GM21381 (cell line): ENCODE measurements at regions not wholly inside any gene's neighbourhood (a gene's known extent, or its start where the extent isn't known, plus 50 kb on each side); places are given as distances from the start of the nearest gene placed in this dataset.

Experiments
- ATAC-seq: cut with Tn5 transposase; IDR thresholded peaks from one replicate; pipeline ENCODE4 v1.9.1; 2021; ENCODE audit warnings: mild to moderate bottlenecking, moderate library complexity; ENCODE audit not compliant: unreplicated experiment

- ATAC-seq = no peak
Measured at GRCh38 chr13:34001389-34001788, 183.4 kb downstream of the RFC3 start.

- no peak for ATAC-seq
Measured at GRCh38 chr13:34002141-34002540, 184.2 kb downstream of the RFC3 start.

GRCh38 chr13:34002924-34003323 lies 185.0 kb downstream of the RFC3 start:
- no peak for ATAC-seq

GRCh38 chr13:34003656-34004055 lies 185.7 kb downstream of the RFC3 start:
- no peak for ATAC-seq

- no peak for ATAC-seq
Measured at GRCh38 chr13:34004676-34005075, 186.7 kb downstream of the RFC3 start.

- ATAC-seq = no peak
Measured at GRCh38 chr13:34006011-34006410, 188.1 kb downstream of the RFC3 start.

GRCh38 chr13:34011552-34012085 lies 193.7 kb downstream of the RFC3 start:
- no peak for ATAC-seq

- ATAC-seq = no peak
Measured at GRCh38 chr13:34012382-34012781, 194.4 kb downstream of the RFC3 start.

GRCh38 chr13:34013061-34013460 lies 195.1 kb downstream of the RFC3 start:
- ATAC-seq = no peak

GRCh38 chr13:34017231-34017630 lies 199.3 kb downstream of the RFC3 start:
- no peak for ATAC-seq

GRCh38 chr13:34019870-34020269 lies 201.9 kb downstream of the RFC3 start:
- no peak for ATAC-seq

GRCh38 chr13:34020388-34020787 lies 202.4 kb downstream of the RFC3 start:
- ATAC-seq = no peak

- no peak for ATAC-seq
Measured at GRCh38 chr13:34021619-34022018, 203.7 kb downstream of the RFC3 start.

- no peak for ATAC-seq
Measured at GRCh38 chr13:34025746-34026145, 207.8 kb downstream of the RFC3 start.

- no peak for ATAC-seq
Measured at GRCh38 chr13:34026308-34026707, 208.4 kb downstream of the RFC3 start.

GRCh38 chr13:34028496-34029442 lies 210.8 kb downstream of the RFC3 start:
- ATAC-seq = no peak

- ATAC-seq = no peak
Measured at GRCh38 chr13:34030782-34031181, 212.8 kb downstream of the RFC3 start.

- no peak for ATAC-seq
Measured at GRCh38 chr13:34031610-34032009, 213.7 kb downstream of the RFC3 start.

GRCh38 chr13:34034411-34034810 lies 216.5 kb downstream of the RFC3 start:
- no peak for ATAC-seq

- no peak for ATAC-seq
Measured at GRCh38 chr13:34035178-34035577, 217.2 kb downstream of the RFC3 start.

- ATAC-seq = no peak
Measured at GRCh38 chr13:34035676-34036325, 217.9 kb downstream of the RFC3 start.
